ENCODE measurements at regions not wholly inside any gene's neighbourhood (a gene's known extent, or its start where the extent isn't known, plus 50 kb on each side); places are given as distances from the start of the nearest gene placed in this dataset.
"Not testable (repeated sequence)": the region's sequence is repeated elsewhere in the genome, so short reads cannot be mapped to it uniquely, and the experiment has no call there.

GRCh38 chr10:9057293-9057692, 1002.8 kb downstream of the GATA3 start:
- TF ChIP-seq CTCF (IDR thresholded peaks at IDR 0.05; ENCODE audit: insufficient read depth, low read length); REST (IDR thresholded peaks at IDR 0.05; ENCODE audit: insufficient replicate concordance, low read depth); POLR2AphosphoS5 (IDR thresholded peaks at IDR 0.05; ENCODE audit: low read depth); SPI1 (IDR thresholded peaks at IDR 0.05; ENCODE audit: borderline replicate concordance, low read depth): not testable (repeated sequence)

Measured in HL-60 (cell line).